DOHH2 (cell line): ENCODE measurements at regions not wholly inside any gene's neighbourhood (a gene's known extent, or its start where the extent isn't known, plus 50 kb on each side); places are given as distances from the start of the nearest gene placed in this dataset.
"Not testable (repeated sequence)": the region's sequence is repeated elsewhere in the genome, so short reads cannot be mapped to it uniquely, and the experiment has no call there.

Experiments used
- H3F3A ChIP-seq: fragments of 200-600 bp; sonication (generic), shearing (Covaris generic); 2 replicates; pipeline ENCODE4 v1.6.0; 2016; ENCODE audit warnings: antibody characterized with exemption, mild to moderate bottlenecking; ENCODE audit not compliant: control insufficient read depth, insufficient read depth
- H3K27ac ChIP-seq: fragments of 200-600 bp; sonication (generic); 2 replicates; pipeline ENCODE4 v1.5.1; 2014; ENCODE audit warnings: low read depth, mild to moderate bottlenecking, low read length, moderate library complexity
- H3K27me3 ChIP-seq: fragments of 200-600 bp; sonication (generic); 2 replicates; pipeline ENCODE4 v1.6.1; 2014; ENCODE audit warnings: mild to moderate bottlenecking, low read length, mixed read lengths; ENCODE audit not compliant: control insufficient read depth
- H3K36me3 ChIP-seq: fragments of 200-600 bp; sonication (generic); 2 replicates; pipeline ENCODE4 v1.6.1; 2014; ENCODE audit warnings: mild to moderate bottlenecking, low read length, moderate library complexity, mixed read lengths; ENCODE audit not compliant: control insufficient read depth
- H3K4me1 ChIP-seq: fragments of 200-600 bp; sonication (generic); 2 replicates; pipeline ENCODE4 v1.6.1; 2014; ENCODE audit warnings: mild to moderate bottlenecking, low read length, mixed read lengths; ENCODE audit not compliant: control insufficient read depth
- H3K4me2 ChIP-seq: fragments of 200-600 bp; sonication (generic); 2 replicates; pipeline ENCODE4 v1.6.0; 2014; ENCODE audit warnings: mild to moderate bottlenecking, low read length, moderate library complexity
- H3K4me3 ChIP-seq: fragments of 200-600 bp; sonication (generic); 2 replicates; pipeline ENCODE4 v1.5.1; 2014; ENCODE audit warnings: mild to moderate bottlenecking, low read length, mixed read lengths
- H3K79me2 ChIP-seq: fragments of 200-600 bp; sonication (generic); 2 replicates; pipeline ENCODE4 v1.6.1; 2014; ENCODE audit warnings: mild to moderate bottlenecking, low read length, mixed read lengths; ENCODE audit not compliant: control insufficient read depth
- H3K9me2 ChIP-seq: fragments of 200-600 bp; sonication (generic); replicated peaks from 2 replicates; pipeline ENCODE4 v1.6.1; 2014; ENCODE audit warnings: mild to moderate bottlenecking, low read length, mixed read lengths; ENCODE audit not compliant: control insufficient read depth
- H3K9me3 ChIP-seq: fragments of 200-600 bp; sonication (generic); 2 replicates; pipeline ENCODE4 v1.6.1; 2014; ENCODE audit warnings: antibody characterized with exemption, low read length, mixed read lengths; ENCODE audit not compliant: control insufficient read depth, insufficient read depth
- H4K20me1 ChIP-seq: fragments of 200-600 bp; sonication (generic); 2 replicates; pipeline ENCODE4 v1.6.0; 2014; ENCODE audit warnings: low read depth, mild to moderate bottlenecking, antibody characterized with exemption, low read length, moderate library complexity; ENCODE audit not compliant: control insufficient read depth, insufficient read depth
- CTCF ChIP-seq: fragments of 200-600 bp; sonication (generic); IDR thresholded peaks from one replicate; pipeline ENCODE4 v1.5.1; 2014; ENCODE audit warnings: antibody characterized with exemption, mild to moderate bottlenecking, low read depth, low read length; ENCODE audit not compliant: poor library complexity, severe bottlenecking
- EZH2phosphoT487 ChIP-seq: fragments of 200-600 bp; sonication (generic); IDR thresholded peaks from 2 replicates; pipeline ENCODE4 v1.6.1; 2017; ENCODE audit warnings: borderline replicate concordance, mild to moderate bottlenecking, antibody characterized with exemption, low read length, moderate library complexity, mixed read lengths

- H3K79me2 ChIP-seq: no peaks in the 10 kb centered on the region
- no peaks in the 10 kb centered on the region for H3K27me3 ChIP-seq
- H3K4me1 ChIP-seq: no peaks in the 10 kb centered on the region
- no peaks in the 10 kb centered on the region for H4K20me1 ChIP-seq
- no peaks in the 10 kb centered on the region for H3K9me3 ChIP-seq
- no peak overlapping the region for H3K27ac ChIP-seq
- H3F3A ChIP-seq: no peaks in the 10 kb centered on the region
- no peak for TF ChIP-seq CTCF
- no peak for TF ChIP-seq EZH2phosphoT487
- H3K4me2 ChIP-seq: no peak overlapping the region
- no peaks in the 10 kb centered on the region for H3K9me2 ChIP-seq
- H3K4me3 ChIP-seq: no peak overlapping the region
- no peaks in the 10 kb centered on the region for H3K36me3 ChIP-seq
These were observed 113.2 kb upstream of the CHST9 start for GRCh38 chr18:27298214-27298804.

- H3K27ac ChIP-seq, H3K9me3 ChIP-seq, H3K36me3 ChIP-seq, H3K27me3 ChIP-seq, H3K4me2 ChIP-seq, H3K4me3 ChIP-seq, H4K20me1 ChIP-seq, H3K9me2 ChIP-seq, H3K79me2 ChIP-seq, H3K4me1 ChIP-seq, H3F3A ChIP-seq: not testable (repeated sequence)
These were observed 101.0 kb upstream of the CHST9 start for GRCh38 chr18:27285973-27286562.

- Histone ChIP-seq H3K27me3 (no peaks in the 10 kb centered on the region), H4K20me1 (no peaks in the 10 kb centered on the region), H3K36me3 (no peaks in the 10 kb centered on the region), H3K9me3 (no peaks in the 10 kb centered on the region), H3K4me1 (no peaks in the 10 kb centered on the region), H3K27ac (no peak overlapping the region), H3K79me2 (no peaks in the 10 kb centered on the region), H3K9me2 (no peaks in the 10 kb centered on the region), H3F3A (no peaks in the 10 kb centered on the region), H3K4me3 (no peak overlapping the region), H3K4me2 (no peak overlapping the region)
- TF ChIP-seq EZH2phosphoT487 (no peak), CTCF (no peak)
These were observed 93.0 kb upstream of the CHST9 start for GRCh38 chr18:27278131-27278530.

- TF ChIP-seq EZH2phosphoT487 (no peak), CTCF (no peak)
- Histone ChIP-seq H3K9me3 (no peaks in the 10 kb centered on the region), H3K79me2 (no peaks in the 10 kb centered on the region), H3K27ac (no peak overlapping the region), H3K4me2 (no peak overlapping the region), H3K36me3 (no peaks in the 10 kb centered on the region), H3K4me1 (no peaks in the 10 kb centered on the region), H3K4me3 (no peak overlapping the region), H3K27me3 (no peaks in the 10 kb centered on the region), H3F3A (no peaks in the 10 kb centered on the region), H4K20me1 (no peaks in the 10 kb centered on the region), H3K9me2 (no peaks in the 10 kb centered on the region)
These were observed 92.4 kb upstream of the CHST9 start for GRCh38 chr18:27277554-27277953.
